ENCODE measurements at regions not wholly inside any gene's neighbourhood (a gene's known extent, or its start where the extent isn't known, plus 50 kb on each side); places are given as distances from the start of the nearest gene placed in this dataset.

DNA sequence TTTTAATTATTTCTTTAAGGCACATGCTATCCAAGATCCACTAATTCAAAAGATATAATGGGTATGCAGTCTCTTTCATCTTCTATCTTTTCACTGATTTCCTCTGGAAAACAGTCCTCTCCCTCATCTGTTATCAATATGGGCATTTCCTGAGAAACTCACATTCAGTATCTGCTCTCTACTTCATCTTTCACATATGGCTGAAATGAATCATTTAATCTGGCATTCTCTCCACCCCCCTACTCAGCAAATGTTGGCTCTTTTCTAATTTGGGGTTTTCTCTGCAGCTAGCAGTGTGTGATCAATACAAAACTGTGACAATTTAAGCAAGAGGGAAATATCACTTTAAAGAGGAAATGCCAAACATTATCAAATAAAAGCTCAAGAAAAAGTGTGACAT, 157.1 kb upstream of the TMTC1 start:
- TF ChIP-seq, protein P1, sequence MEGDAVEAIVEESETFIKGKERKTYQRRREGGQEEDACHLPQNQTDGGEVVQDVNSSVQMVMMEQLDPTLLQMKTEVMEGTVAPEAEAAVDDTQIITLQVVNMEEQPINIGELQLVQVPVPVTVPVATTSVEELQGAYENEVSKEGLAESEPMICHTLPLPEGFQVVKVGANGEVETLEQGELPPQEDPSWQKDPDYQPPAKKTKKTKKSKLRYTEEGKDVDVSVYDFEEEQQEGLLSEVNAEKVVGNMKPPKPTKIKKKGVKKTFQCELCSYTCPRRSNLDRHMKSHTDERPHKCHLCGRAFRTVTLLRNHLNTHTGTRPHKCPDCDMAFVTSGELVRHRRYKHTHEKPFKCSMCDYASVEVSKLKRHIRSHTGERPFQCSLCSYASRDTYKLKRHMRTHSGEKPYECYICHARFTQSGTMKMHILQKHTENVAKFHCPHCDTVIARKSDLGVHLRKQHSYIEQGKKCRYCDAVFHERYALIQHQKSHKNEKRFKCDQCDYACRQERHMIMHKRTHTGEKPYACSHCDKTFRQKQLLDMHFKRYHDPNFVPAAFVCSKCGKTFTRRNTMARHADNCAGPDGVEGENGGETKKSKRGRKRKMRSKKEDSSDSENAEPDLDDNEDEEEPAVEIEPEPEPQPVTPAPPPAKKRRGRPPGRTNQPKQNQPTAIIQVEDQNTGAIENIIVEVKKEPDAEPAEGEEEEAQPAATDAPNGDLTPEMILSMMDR (IDR thresholded peaks at IDR 0.05): no peak
- TF ChIP-seq POLR2A (IDR thresholded peaks at IDR 0.05): no peak
